ENCODE measurements at regions not wholly inside any gene's neighbourhood (a gene's known extent, or its start where the extent isn't known, plus 50 kb on each side); places are given as distances from the start of the nearest gene placed in this dataset.

DNA sequence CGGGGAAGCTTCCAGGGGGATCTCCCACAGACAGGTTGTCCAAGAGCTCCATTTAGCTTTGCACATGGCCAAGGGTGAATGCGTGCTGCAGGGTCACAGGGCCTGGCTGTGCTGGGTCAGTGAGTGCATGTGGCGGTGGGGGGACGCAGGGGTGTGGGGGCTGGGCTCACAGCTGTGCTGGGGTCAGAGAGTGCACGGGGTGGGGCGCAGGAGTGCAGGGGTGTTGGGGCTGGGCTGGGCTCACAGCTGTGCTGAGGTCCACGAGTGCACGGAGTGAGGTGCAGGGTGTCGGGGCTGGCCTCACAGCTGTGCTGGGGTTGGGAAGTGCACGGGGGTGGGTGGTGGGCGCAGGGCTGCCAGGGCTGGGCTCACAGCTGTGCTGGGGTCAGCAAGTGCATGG is 557.7 kb downstream of the BRD1 start:
- TF ChIP-seq, protein P1, sequence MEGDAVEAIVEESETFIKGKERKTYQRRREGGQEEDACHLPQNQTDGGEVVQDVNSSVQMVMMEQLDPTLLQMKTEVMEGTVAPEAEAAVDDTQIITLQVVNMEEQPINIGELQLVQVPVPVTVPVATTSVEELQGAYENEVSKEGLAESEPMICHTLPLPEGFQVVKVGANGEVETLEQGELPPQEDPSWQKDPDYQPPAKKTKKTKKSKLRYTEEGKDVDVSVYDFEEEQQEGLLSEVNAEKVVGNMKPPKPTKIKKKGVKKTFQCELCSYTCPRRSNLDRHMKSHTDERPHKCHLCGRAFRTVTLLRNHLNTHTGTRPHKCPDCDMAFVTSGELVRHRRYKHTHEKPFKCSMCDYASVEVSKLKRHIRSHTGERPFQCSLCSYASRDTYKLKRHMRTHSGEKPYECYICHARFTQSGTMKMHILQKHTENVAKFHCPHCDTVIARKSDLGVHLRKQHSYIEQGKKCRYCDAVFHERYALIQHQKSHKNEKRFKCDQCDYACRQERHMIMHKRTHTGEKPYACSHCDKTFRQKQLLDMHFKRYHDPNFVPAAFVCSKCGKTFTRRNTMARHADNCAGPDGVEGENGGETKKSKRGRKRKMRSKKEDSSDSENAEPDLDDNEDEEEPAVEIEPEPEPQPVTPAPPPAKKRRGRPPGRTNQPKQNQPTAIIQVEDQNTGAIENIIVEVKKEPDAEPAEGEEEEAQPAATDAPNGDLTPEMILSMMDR (IDR thresholded peaks at IDR 0.05 in 2 of 3, conservative IDR thresholded peaks at IDR 0.05 in 1 of 3; ENCODE audit: borderline replicate concordance in 1 of 3, insufficient read depth in 1 of 3, low read depth in 2 of 3, low read length in 2 of 3), result no peak
- TF ChIP-seq YY1 (IDR thresholded peaks at IDR 0.05; ENCODE audit: extremely low read depth, insufficient replicate concordance, low read depth, low read length), result no peak
- no peak for TF ChIP-seq MAX (IDR thresholded peaks at IDR 0.05)
- TF ChIP-seq EZH2phosphoT487 (IDR thresholded peaks at IDR 0.05; ENCODE audit: borderline replicate concordance), result no peak
- TF ChIP-seq RAD21 (IDR thresholded peaks at IDR 0.05; ENCODE audit: low read depth), result no peak
- no peak for TF ChIP-seq ZFX (IDR thresholded peaks at IDR 0.05)
- TF ChIP-seq ELF1 (IDR thresholded peaks at IDR 0.05; ENCODE audit: borderline replicate concordance, low read depth), result no peak
- no peak for TF ChIP-seq REST (IDR thresholded peaks at IDR 0.05; ENCODE audit: low read depth)
- TF ChIP-seq, protein P2, sequence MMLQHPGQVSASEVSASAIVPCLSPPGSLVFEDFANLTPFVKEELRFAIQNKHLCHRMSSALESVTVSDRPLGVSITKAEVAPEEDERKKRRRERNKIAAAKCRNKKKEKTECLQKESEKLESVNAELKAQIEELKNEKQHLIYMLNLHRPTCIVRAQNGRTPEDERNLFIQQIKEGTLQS (IDR thresholded peaks at IDR 0.05), result no peak
